GM12873 (cell line): ENCODE measurements at regions not wholly inside any gene's neighbourhood (a gene's known extent, or its start where the extent isn't known, plus 50 kb on each side); places are given as distances from the start of the nearest gene placed in this dataset.

Experiments
- CTCF ChIP-seq: IDR thresholded peaks from 2 replicates; pipeline ENCODE4 v1.5.1; 2012; ENCODE audit warnings: low read depth, mild to moderate bottlenecking, moderate library complexity, low read length, control low read depth; ENCODE audit not compliant: insufficient read depth; ENCODE audit errors: missing control alignments

DNA sequence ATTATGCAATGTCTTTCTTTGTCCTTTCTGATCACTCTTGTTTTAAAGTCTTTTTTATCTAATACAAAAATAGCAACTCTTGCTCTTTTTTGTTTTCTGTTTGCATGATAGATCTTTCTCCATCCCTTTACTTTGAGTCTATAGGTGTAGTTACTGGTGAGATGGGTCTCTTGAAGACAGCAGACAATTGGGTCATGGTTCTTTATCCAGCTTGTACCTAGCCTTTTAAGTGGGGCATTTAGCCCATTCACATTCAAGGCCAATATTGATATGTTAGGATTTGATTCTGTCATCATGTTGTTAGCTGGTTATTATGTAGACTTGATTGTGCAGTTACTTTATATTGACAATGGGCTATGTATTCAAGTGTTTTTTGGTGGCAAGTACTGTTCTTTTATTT, 245.9 kb upstream of the TARS1 start:
- no peak for TF ChIP-seq CTCF

GRCh38 chr5:33195431-33196165, 245.2 kb upstream of the TARS1 start:
- TF ChIP-seq CTCF = no peak

GRCh38 chr5:33198836-33199235, 241.9 kb upstream of the TARS1 start:
- TF ChIP-seq CTCF = no peak

GRCh38 chr5:33203931-33204330, 236.8 kb upstream of the TARS1 start:
- no peak for TF ChIP-seq CTCF

GRCh38 chr5:33205079-33205478, 235.7 kb upstream of the TARS1 start:
- no peak for TF ChIP-seq CTCF

- TF ChIP-seq CTCF = no peak
These were observed 234.9 kb upstream of the TARS1 start for GRCh38 chr5:33205727-33206410.

GRCh38 chr5:33206962-33207506, 233.7 kb upstream of the TARS1 start:
- no peak for TF ChIP-seq CTCF
